Sigmoid colon (tissue), 6 donors: ENCODE measurements at regions not wholly inside any gene's neighbourhood (a gene's known extent, or its start where the extent isn't known, plus 50 kb on each side); places are given as distances from the start of the nearest gene placed in this dataset.
A peak's percentile ranks its signal among the peaks of the same experiment; 100 is the strongest.

Source experiments
- DNase-seq: peaks from one replicate; pipeline ENCODE4 v3.0.0-alpha.2; 2019
- H3K27ac ChIP-seq, 4 donors: fragments of 200-600 bp; sonication (generic); one replicate each; pipeline ENCODE4 v1.5.1; 2016 to 2019; ENCODE audit warnings: mild to moderate bottlenecking in 1 of 4
- H3K27me3 ChIP-seq, 3 donors: fragments of 200-600 bp; sonication (generic); one replicate each; pipeline ENCODE4 v1.5.1; 2019; ENCODE audit warnings: mild to moderate bottlenecking in 1 of 3
- H3K36me3 ChIP-seq, 4 donors: fragments of 200-600 bp; sonication (generic); one replicate each; pipeline ENCODE4 v1.5.1; 2016 to 2019
- H3K4me1 ChIP-seq, 4 donors: fragments of 200-600 bp; sonication (generic); one replicate each; pipeline ENCODE4 v1.5.1; 2017 to 2019
- H3K4me3 ChIP-seq, 4 donors: fragments of 200-600 bp; sonication (generic); one replicate each; pipeline ENCODE4 v1.5.1; 2017 to 2019; ENCODE audit warnings: mild to moderate bottlenecking in 2 of 4, moderate library complexity in 1 of 4
- H3K9me3 ChIP-seq, 4 donors: fragments of 200-600 bp in 3 of 4; sonication (generic) in 3 of 4; one replicate each; pipeline versions ENCODE4 v1.5.1 to v1.6.1; 2013 to 2019
- EP300 ChIP-seq, 4 donors: sonication (generic); formaldehyde crosslinking; IDR thresholded peaks; one replicate each; pipeline ENCODE4 v1.6.1; 2017; ENCODE audit warnings: antibody characterized with exemption in 4 of 4
- POLR2A ChIP-seq, 2 donors: fragments of 450-650 bp; IDR thresholded peaks; one replicate each; pipeline ENCODE4 v1.6.1; 2016; ENCODE audit warnings: antibody characterized with exemption in 2 of 2, mild to moderate bottlenecking in 2 of 2, moderate library complexity in 2 of 2
- POLR2AphosphoS5 ChIP-seq, 4 donors: sonication (generic); formaldehyde crosslinking; IDR thresholded peaks; one replicate each; pipeline ENCODE4 v1.6.1; 2017; ENCODE audit warnings: antibody characterized with exemption in 4 of 4
- WGBS, 2 donors: extraction: QIAGEN DNeasy Blood & Tissue Kit; methylation state at CpG; one replicate each; pipeline ENCODE4 v1.1.7; 2013; 5-methylcytosine and 5-hydroxymethylcytosine counted together
- intact Hi-C: fragments of 100-400 bp; cut with DNase I; formaldehyde crosslinking; loops from one replicate; pipeline ENCODE4 v1.15.1; 2023
- TF ChIP-seq, protein P1 (sequence below), 4 experiments: fragments of 450-650 bp in 3 of 4; fragments of 200-600 bp in 1 of 4; IDR thresholded peaks; one replicate each; pipeline ENCODE4 v1.5.1; 2016 to 2019; ENCODE audit warnings: antibody characterized with exemption in 4 of 4, mild to moderate bottlenecking in 3 of 4, moderate library complexity in 2 of 4
- donor health status: healthy with polysubstance abuse.
- donor health status: healthy.

DNA sequence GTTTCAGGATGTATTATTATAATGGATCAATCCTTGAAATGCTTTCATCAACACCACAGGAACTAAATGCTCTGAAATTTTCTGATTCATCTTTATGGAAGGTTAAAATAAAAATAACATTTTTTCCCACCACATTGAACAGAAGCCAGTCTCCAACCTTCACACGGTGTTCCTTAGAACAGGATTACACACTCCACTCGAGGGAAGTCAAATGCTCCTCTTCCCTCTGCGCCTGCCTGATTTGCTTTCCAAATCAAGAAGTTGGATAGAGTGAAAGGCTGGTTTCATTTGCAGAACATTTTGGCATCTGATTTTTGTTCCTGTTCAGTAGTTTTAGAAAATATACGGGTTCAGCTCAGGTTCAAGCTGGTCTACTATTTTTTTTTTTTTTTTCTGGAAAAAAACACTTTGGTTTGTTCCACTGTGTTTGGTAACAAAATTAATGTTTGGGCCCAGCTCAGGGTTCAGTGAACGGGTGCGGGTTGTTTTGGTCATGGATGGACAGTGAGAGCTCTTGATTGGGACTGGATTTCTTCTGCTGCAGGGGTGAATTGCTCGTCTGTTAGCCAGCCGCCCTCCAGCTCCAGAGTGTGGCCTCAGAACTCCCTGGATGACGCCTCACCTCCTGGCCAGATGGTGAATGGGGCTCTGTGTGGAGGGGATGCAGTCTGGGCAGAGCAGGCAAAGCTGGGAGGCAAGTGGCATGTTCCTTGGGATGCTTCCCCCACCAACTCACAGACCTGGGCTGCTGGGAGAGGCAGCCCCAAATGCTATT is 82.4 kb upstream of the STC2 start:
- TF ChIP-seq, protein P1, sequence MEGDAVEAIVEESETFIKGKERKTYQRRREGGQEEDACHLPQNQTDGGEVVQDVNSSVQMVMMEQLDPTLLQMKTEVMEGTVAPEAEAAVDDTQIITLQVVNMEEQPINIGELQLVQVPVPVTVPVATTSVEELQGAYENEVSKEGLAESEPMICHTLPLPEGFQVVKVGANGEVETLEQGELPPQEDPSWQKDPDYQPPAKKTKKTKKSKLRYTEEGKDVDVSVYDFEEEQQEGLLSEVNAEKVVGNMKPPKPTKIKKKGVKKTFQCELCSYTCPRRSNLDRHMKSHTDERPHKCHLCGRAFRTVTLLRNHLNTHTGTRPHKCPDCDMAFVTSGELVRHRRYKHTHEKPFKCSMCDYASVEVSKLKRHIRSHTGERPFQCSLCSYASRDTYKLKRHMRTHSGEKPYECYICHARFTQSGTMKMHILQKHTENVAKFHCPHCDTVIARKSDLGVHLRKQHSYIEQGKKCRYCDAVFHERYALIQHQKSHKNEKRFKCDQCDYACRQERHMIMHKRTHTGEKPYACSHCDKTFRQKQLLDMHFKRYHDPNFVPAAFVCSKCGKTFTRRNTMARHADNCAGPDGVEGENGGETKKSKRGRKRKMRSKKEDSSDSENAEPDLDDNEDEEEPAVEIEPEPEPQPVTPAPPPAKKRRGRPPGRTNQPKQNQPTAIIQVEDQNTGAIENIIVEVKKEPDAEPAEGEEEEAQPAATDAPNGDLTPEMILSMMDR (IDR thresholded peaks at IDR 0.05) = no peak
- TF ChIP-seq POLR2A (IDR thresholded peaks at IDR 0.05) = no peak
- TF ChIP-seq POLR2AphosphoS5 (IDR thresholded peaks at IDR 0.05) = no peak
- no peak for TF ChIP-seq EP300 (IDR thresholded peaks at IDR 0.05)
- H3K9me3 ChIP-seq = no peaks in the 10 kb centered on the region
- 87 to 88% methylated on average over 9 of the region's 9 CpGs for WGBS, 2 donors
- no peak overlapping the region for H3K4me3 ChIP-seq
- intact Hi-C loops = no loop called here
- H3K27ac ChIP-seq = peak overlapping the region in 3 of 4 donors; percentile 4 to 46 (median 9)
- H3K27me3 ChIP-seq = no peaks in the 10 kb centered on the region
- peak; percentile 70 for DNase-seq
- peaks cover 0 to 17% (median 7%) of the 10 kb centered on the region in 4 donors for H3K4me1 ChIP-seq
- H3K36me3 ChIP-seq = no peaks in the 10 kb centered on the region

GRCh38 chr5:173408946-173409345 is 80.7 kb upstream of the STC2 start:
- H3K27me3 ChIP-seq = no peaks in the 10 kb centered on the region
- H3K4me3 ChIP-seq = no peak overlapping the region
- no peaks in the 10 kb centered on the region for H3K36me3 ChIP-seq
- no peaks in the 10 kb centered on the region for H3K9me3 ChIP-seq
- intact Hi-C loops = no loop called here
- DNase-seq = no peak
- no peak overlapping the region for H3K27ac ChIP-seq
- peaks cover 0 to 17% (median 7%) of the 10 kb centered on the region in 4 donors for H3K4me1 ChIP-seq
- WGBS, 2 donors = 64 to 67% methylated on average over 1 of the region's 1 CpG
- TF ChIP-seq EP300 (IDR thresholded peaks at IDR 0.05) (no peak), POLR2A (IDR thresholded peaks at IDR 0.05) (no peak), POLR2AphosphoS5 (IDR thresholded peaks at IDR 0.05) (no peak)
- TF ChIP-seq, protein P1 (IDR thresholded peaks at IDR 0.05) = no peak

GRCh38 chr5:173399851-173400250 is 71.6 kb upstream of the STC2 start:
- H3K9me3 ChIP-seq = no peaks in the 10 kb centered on the region
- no peak for DNase-seq
- no peak overlapping the region for H3K27ac ChIP-seq
- no peaks in the 10 kb centered on the region for H3K27me3 ChIP-seq
- intact Hi-C loops = no loop called here
- WGBS, 2 donors = 47 to 67% methylated on average over 2 of the region's 2 CpGs
- H3K4me1 ChIP-seq = no peaks in the 10 kb centered on the region
- no peak for TF ChIP-seq POLR2AphosphoS5 (IDR thresholded peaks at IDR 0.05)
- no peak for TF ChIP-seq EP300 (IDR thresholded peaks at IDR 0.05)
- no peak for TF ChIP-seq POLR2A (IDR thresholded peaks at IDR 0.05)
- no peaks in the 10 kb centered on the region for H3K36me3 ChIP-seq
- H3K4me3 ChIP-seq = no peak overlapping the region

DNA sequence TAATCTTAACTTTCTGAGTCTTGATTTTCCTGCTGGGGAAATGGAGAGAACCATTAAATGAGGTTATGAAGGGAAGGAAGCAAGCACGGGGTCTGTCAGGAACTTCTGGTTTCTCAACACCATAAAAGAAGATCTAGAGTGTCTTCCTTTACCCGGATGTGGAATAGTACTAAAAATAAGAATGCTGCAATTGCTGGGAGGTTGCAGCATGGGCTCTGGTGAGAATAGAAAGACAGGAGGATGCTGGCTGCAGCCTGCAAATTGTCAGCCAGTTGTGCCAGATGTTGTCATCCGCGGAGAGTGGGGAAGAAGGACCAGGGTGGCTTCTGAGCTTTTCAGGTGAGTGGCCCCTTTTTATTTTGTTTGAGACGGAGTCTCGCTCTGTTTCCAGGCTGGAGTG is 69.3 kb upstream of the STC2 start:
- WGBS, 2 donors = 59 to 67% methylated on average over 6 of the region's 6 CpGs
- DNase-seq = peak; percentile 60
- TF ChIP-seq EP300 (IDR thresholded peaks at IDR 0.05) = no peak
- peak in 2 of 4 donors; percentile 17 to 35 for TF ChIP-seq POLR2AphosphoS5 (IDR thresholded peaks at IDR 0.05)
- H3K36me3 ChIP-seq = no peaks in the 10 kb centered on the region
- H3K27ac ChIP-seq = peak overlapping the region in 1 of 4 donors; percentile 38
- no peaks in the 10 kb centered on the region for H3K4me1 ChIP-seq
- H3K4me3 ChIP-seq = no peak overlapping the region
- no peaks in the 10 kb centered on the region for H3K9me3 ChIP-seq
- no peaks in the 10 kb centered on the region for H3K27me3 ChIP-seq
- intact Hi-C loops = no loop called here

DNA sequence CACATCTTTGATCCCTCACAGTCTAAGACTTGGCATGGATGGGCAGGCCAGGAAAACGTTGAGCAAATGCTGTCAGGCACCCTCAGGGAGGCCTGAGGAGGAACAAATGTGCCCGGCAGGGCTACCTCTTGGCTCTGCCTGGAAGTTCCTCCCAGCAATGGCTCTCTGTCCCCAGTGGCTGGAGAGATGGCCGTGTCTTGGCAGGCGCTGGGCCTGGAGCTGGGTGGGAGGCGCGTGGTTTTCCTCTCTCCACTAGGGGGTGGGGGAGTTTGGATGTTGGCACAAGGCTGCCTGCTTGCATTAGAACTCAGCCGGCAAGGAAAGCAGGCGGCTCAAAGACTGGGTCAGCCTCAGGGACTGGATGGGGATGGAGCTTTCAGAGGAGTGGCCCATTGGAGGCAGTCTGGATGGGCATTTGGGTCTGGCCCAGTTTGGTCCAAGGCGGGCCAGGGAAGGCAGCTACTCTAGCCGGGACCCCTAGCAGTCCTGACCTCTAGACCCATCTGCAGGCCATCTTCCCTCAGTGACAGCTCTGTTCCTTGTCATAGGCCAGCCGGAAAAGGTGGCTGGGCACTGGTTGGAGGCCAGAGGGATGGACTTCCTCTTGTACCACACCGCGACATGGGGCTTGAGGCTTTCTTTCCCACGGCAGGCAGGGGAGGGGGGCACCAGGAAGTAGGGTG is 68.2 kb upstream of the STC2 start:
- no peaks in the 10 kb centered on the region for H3K4me1 ChIP-seq
- peak; percentile 54 for DNase-seq
- 72 to 81% methylated on average over 14 of the region's 14 CpGs for WGBS, 2 donors
- H3K4me3 ChIP-seq = no peak overlapping the region
- H3K36me3 ChIP-seq = no peaks in the 10 kb centered on the region
- TF ChIP-seq, protein P1 (IDR thresholded peaks at IDR 0.05) = no peak
- no peak for TF ChIP-seq POLR2A (IDR thresholded peaks at IDR 0.05)
- TF ChIP-seq EP300 (IDR thresholded peaks at IDR 0.05) = no peak
- TF ChIP-seq POLR2AphosphoS5 (IDR thresholded peaks at IDR 0.05) = no peak
- H3K27ac ChIP-seq = peak overlapping the region in 1 of 4 donors; percentile 20
- H3K27me3 ChIP-seq = no peaks in the 10 kb centered on the region
- intact Hi-C loops = no loop called here
- H3K9me3 ChIP-seq = peaks cover 0 to 4% (median 1%) of the 10 kb centered on the region in 4 donors
